HG03575 (cell line): ENCODE measurements at regions not wholly inside any gene's neighbourhood (a gene's known extent, or its start where the extent isn't known, plus 50 kb on each side); places are given as distances from the start of the nearest gene placed in this dataset.
"Not testable (repeated sequence)": the region's sequence is repeated elsewhere in the genome, so short reads cannot be mapped to it uniquely, and the experiment has no call there.

Experiments used
- ATAC-seq: cut with Tn5 transposase; IDR thresholded peaks from one replicate; pipeline ENCODE4 v1.9.1; 2021; ENCODE audit not compliant: unreplicated experiment, insufficient number of reproducible peaks, low FRiP score; ENCODE audit errors: extremely low read depth

DNA sequence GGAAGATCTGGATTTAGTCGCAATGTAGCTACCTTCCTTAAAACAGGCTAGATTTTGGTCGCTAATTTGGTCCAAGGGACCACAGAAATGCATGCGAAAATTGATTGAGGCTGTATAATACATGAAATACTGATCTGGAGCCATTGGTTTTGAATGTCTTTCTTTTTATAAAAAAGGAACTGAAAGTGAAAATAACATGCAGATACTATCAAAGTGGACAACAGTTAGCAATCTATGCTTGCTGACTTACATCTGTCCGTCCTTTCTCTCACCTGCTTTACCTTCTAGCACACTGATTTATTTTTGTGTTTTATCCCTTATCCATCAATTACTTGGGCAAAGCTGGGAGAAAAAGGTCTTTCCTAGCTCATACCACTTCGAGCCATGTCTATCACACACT is 1459.8 kb upstream of the ACVR2A start:
- no peak for ATAC-seq

DNA sequence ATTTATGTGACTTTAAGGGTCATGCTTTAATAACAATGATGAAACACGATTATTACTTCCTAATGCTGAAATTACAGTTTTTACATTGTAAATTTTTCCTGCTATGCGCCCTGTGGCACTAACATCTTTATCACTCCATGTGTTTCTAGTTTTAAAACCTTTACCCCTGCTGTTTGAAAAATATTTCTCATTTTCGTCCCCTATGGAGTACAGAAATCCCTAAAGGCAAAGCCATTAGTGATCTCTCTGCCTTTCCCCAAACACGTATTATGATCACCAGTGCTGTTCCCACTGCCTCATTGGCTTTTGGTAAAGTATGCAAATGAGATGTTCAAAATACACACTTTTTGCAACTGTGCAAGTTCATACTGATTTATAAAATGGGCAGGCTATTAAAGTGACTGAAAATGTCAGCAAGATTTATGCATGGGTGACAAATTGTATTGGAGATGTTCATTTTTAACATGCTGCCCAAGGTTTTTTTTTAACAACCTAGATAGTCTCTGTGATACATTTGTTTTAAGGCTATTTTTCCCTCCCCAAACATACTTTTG is 1468.2 kb upstream of the ACVR2A start:
- no peak for ATAC-seq

GRCh38 chr2:146374505-146374904 is 1470.3 kb upstream of the ACVR2A start:
- no peak for ATAC-seq

DNA sequence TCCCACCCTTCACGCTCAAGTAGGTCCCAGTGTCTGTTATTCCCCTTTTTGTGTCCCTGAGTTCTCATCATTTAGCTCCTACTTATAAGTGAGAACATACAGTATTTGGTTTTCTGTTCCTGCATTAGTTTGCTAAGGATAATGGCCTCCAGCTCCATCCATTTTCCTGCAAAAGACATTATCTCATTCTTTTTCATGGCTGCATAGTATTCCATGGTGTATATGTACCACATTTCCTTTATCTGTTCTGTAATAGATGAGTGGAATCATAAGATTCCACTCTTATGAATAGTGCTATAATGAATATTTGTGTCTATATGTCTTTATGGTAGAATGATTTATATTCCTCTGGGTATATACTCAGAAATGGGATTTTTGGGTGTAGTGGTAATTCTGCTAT is 1473.5 kb upstream of the ACVR2A start:
- not testable (repeated sequence) for ATAC-seq

DNA sequence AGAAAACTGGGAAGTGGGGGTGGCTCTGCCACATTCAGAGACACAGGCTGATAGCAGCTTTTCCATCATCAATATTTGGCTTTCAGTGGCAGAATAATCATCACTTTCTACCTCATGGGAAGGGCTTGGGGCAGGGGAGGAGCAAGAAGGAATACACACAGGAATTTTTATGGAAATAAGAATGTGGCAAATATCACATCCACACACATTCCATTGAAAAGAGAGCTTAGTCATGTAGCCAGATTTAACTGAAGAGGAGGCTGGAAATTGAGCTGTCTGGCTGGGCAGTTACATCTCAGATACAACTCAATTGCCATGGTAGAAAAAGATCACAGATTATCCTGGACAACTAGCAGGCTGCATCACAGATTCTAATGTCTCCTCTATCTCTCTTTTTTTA is 1474.0 kb upstream of the ACVR2A start:
- ATAC-seq: no peak

- no peak for ATAC-seq
These were observed 1478.6 kb upstream of the ACVR2A start for GRCh38 chr2:146366276-146366675.

DNA sequence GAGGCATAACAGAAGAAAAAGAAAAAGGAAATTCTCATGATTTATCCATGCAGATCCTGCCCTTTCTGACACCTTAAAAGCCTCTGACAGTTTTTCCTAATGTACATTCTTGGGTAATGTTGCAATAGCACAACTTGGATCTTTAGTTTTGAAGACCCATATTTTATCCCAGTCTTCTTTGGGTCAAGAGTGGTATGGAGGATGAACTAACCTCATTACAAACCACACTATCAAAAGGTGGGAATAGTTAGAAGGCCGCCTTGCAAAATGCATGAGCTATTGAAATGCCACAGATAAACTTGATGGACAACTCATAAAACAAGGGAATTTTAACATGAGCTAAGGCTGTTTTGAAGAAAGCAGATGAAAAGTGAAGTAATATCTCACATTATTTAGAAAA is 1479.8 kb upstream of the ACVR2A start:
- no peak for ATAC-seq

- ATAC-seq: no peak
These were observed 1481.1 kb upstream of the ACVR2A start for GRCh38 chr2:146363731-146364130.

- no peak for ATAC-seq
These were observed 1493.1 kb upstream of the ACVR2A start for GRCh38 chr2:146351689-146352088.

DNA sequence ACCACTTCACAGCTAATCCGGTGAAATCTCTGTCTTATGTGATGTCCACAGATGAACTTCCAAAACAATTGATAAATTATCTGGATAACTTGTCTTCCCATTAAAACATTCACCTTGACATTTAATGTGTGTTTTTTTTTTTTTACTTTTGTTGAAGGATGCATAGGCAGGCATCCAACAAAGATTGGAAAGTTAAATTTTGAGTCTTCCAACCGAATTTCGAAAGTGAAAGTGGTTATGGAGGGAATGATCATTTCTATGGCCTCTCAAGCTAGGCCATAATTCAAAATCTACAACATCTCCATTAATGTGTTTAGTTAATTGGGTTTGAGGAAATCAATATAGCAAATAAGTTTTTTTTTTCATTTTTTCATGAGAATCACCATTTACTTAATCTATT is 1495.5 kb upstream of the ACVR2A start:
- ATAC-seq: no peak

DNA sequence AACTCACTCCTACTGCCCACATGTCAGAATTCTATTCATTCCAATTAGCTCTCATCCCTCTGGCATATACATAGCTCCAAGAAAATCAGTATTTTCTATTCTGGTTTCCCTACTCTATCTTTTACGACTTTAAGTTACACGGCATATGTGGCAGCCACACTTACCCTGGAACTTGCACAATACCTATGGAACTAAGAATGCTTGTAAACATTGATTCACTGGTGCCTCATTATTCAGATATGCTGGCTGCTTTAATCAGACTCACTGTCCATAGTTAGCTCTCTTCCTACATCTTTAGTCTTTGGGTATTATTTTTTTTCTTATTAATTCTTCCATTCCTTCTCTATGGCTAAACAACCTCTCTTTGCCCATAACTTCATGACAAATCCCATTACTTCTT is 1519.9 kb upstream of the ACVR2A start:
- ATAC-seq: no peak

DNA sequence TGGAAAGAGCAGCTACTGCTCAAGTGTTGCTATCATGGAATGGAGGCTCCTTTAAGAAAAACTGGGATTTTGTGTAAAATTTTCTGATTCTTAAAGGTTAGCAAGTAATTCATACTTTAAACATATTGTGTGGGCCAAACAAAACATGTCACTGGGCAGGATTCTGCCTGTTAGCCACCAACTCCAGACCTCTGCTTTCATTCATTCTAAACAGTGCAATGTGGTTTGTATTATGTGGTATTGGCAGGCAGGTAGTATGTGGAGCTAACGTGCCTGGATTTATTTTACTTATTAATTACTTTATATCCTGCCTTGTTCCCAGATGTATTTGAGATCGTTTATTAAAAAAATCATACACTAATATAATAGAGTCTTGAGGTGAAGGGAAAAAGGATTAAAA is 1521.3 kb upstream of the ACVR2A start:
- ATAC-seq: no peak

DNA sequence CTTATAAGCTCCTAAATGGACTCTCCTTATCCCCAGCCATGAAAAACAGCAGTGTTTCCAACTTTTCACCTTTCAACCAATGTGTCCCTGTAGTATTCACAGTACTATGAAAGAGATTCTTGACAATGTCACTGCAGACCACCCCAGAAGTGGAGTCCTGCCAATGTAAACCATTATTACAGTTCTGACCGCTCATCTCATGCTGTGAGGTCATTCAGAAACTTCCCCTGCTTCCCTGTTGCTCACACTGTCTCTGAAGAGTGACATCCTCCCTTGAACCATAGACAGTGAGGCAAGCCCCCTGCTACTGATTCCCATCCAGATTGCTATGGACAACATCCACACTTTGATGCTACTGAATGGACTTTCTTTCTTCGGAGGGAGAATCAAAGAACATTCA is 1523.7 kb upstream of the ACVR2A start:
- ATAC-seq: no peak

DNA sequence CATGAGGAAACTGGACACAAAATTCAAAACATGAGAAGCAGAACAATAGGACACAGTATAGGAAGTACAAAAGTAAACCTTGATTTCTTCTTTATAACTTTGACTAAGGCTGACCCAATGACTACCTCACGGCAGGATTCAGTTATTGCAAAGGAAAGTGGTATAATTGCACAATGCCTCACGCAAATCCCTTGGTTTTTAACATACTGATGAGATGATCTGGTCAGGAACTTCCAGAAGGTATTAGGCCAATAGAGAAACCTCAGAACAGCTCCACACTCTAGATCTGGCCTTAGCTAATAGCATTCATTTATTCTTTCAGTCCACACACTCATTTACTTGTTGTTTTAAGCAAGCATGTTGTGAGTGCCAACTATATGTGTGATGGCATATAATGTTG is 1526.9 kb upstream of the ACVR2A start:
- ATAC-seq: no peak

DNA sequence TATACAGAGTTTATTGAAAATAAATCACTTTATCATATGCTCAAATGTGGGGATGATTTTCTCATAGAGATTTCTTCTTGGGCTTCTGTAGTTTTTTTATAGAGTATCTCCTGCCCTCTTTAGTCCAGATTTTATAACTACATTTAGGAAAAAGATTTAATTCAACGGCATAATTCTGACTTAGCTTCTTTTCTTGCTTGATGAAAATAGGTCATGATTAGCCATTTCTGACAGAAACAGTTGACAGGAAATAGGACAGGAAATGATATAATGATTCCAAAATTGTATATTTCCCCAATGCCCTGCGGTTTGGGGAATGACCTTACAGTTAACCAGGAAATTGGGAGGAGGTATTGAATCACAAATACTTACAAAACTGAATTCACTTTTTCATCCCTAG is 1531.9 kb upstream of the ACVR2A start:
- no peak for ATAC-seq

GRCh38 chr2:146305164-146305563 is 1539.7 kb upstream of the ACVR2A start:
- ATAC-seq: no peak

DNA sequence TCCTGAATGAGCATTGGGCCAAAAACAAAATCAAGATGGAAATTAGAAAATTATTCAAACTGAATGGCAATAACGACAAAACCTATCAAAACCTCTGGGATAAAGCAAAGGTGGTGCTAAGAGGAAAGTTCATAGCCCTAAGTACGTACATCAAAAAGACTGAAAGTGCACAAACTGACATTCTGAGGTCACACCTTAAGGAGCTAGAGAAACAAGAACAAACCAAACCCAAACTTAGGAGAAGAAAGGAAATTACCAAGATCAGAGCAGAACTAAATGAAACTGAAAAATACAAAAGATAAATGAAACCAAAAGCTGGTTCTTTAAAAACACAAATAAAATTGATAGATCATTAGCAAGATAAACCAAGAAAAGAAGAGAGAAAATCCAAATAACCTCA is 1543.5 kb upstream of the ACVR2A start:
- ATAC-seq: no peak

DNA sequence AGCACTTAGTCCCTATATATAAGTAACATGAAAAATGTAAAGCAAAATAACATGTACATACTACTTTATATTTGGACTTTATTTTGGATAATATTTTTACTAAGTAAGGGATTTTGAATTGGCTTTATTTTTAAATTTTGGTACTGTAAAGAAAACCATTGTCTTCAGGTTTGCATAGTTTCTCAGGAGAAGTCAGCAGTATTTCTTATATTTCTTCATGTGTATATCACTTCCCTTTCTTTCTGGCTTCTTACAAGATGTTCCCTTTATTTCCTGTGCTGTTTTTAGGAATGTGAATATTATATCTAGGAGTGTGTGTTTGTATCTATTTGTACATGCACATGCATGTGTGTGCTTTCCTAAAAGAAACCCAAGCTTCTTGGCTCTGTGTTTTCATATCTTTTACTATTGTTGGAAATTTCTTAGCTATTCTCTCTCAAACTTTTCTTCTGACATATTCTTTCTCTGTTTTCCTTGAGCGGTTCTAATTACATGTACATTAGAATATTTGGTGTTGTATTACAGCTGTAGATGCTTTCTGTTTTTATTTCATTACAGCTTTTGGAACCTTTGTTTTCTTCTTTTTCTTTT is 1549.7 kb upstream of the ACVR2A start:
- ATAC-seq: no peak

DNA sequence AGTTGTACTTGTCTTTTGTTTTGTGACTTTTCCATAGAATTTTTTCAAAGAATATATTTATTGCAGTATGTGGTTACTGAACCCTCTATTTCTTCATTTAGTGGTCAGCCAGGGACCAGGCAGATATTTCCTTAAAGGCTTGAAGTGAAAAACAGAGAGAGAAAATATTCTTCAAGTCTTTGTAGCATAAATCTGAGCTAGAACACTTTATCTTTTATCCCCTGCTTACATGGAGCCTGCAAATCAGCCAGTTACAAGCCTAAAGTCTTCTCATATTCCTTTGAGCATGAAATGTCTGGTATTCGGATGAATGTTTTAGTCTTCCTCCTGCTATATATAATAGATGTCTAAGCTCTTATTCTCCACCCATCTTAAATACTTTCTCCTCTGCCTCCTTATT is 1557.5 kb upstream of the ACVR2A start:
- no peak for ATAC-seq

DNA sequence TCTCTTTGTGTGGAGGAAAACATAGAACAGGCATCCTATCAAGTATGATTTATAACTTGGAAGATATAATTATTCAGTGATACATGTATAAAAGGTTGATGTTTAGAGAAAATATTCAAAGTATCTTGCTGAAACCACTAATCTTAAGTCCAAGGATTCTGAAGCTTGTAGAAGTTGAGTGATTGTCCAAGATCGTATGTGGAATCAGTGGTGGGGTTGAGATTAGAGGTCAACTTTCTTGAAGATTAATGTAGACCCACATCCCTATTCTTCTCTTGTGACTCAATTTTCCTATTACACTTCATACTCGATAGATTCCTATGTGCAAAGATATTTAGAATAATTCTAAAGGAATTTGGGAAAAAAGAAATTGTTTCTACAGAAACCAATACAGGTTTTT is 1565.9 kb upstream of the ACVR2A start:
- no peak for ATAC-seq

DNA sequence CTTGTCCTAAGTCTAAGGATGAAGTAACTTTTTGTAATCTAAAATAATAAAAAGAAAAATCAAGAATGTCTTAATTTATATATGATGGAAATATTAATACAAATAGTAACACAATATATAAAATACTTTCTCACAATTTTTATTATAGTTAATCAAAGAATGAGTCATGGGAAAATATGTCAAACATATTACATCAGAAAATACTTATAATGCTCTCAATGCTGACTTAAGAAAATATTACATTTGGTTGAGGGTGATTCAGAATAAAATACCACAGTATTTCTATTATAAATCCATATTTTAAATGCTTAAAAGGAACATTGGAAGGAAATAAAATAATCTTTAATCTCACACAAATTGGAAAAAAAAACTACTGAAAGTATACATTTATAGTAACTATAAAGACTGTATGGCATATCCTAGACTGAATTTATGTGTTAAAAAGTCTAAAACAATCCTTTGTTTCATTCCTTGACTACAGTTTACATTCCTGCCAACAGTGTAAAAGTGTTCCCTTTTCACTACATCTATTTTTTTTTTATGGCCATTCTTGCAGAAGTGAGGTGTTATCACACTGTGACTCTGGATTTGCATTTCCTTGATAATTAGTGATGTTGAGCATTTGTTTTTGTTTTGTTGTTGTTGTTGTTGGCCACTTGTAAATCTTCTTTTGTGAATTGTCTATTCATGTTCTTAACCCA is 1573.5 kb upstream of the ACVR2A start:
- ATAC-seq: no peak
